ENCODE measurements at regions not wholly inside any gene's neighbourhood (a gene's known extent, or its start where the extent isn't known, plus 50 kb on each side); places are given as distances from the start of the nearest gene placed in this dataset.

GRCh38 chr3:193808317-193808716 lies 215.3 kb downstream of the OPA1 start:
- no peak overlapping the region for H3K4me3 Mint-ChIP-seq
- Histone ChIP-seq H3K36me3 (ENCODE audit: insufficient read depth, low read length) (no peaks in the 10 kb centered on the region), H3K4me3 (ENCODE audit: low read length in 2 of 2) (no peak overlapping the region), H3K27ac (ENCODE audit: low read depth, low read length) (no peak overlapping the region), H3K9me3 (ENCODE audit: control insufficient read depth in 1 of 2, low read length in 2 of 2) (no peaks in the 10 kb centered on the region), H3K4me1 (ENCODE audit: insufficient read depth, low read length) (no peaks in the 10 kb centered on the region), H3K27me3 (ENCODE audit: insufficient read depth, low read length) (no peaks in the 10 kb centered on the region)
- DNase-seq, result no peak
- ChIA-PET POLR2A (ENCODE audit: partially characterized antibody) (no interaction called here), CTCF (ENCODE audit: partially characterized antibody) (no interaction called here)
- no peak overlapping the region for H3K27ac Mint-ChIP-seq
- H3K36me3 Mint-ChIP-seq, result no peaks in the 10 kb centered on the region
- no peaks in the 10 kb centered on the region for H3K9me3 Mint-ChIP-seq
- intact Hi-C loops (cut with micrococcal nuclease), result no loop called here
- no peaks in the 10 kb centered on the region for H3K4me1 Mint-ChIP-seq
- H3K27me3 Mint-ChIP-seq, result peaks cover 0 to 5% of the 10 kb centered on the region in 2 donors

- no peak for DNase-seq
- peaks cover 0 to 5% of the 10 kb centered on the region in 2 donors for H3K27me3 Mint-ChIP-seq
- Histone ChIP-seq H3K4me3 (ENCODE audit: low read length in 2 of 2) (no peak overlapping the region), H3K27me3 (ENCODE audit: insufficient read depth, low read length) (no peaks in the 10 kb centered on the region), H3K4me1 (ENCODE audit: insufficient read depth, low read length) (no peaks in the 10 kb centered on the region), H3K9me3 (ENCODE audit: control insufficient read depth in 1 of 2, low read length in 2 of 2) (no peaks in the 10 kb centered on the region), H3K27ac (ENCODE audit: low read depth, low read length) (no peak overlapping the region), H3K36me3 (ENCODE audit: insufficient read depth, low read length) (no peaks in the 10 kb centered on the region)
- no peaks in the 10 kb centered on the region for H3K4me1 Mint-ChIP-seq
- no peaks in the 10 kb centered on the region for H3K36me3 Mint-ChIP-seq
- ChIA-PET CTCF (ENCODE audit: partially characterized antibody) (no interaction called here), POLR2A (ENCODE audit: partially characterized antibody) (no interaction called here)
- no peak overlapping the region for H3K4me3 Mint-ChIP-seq
- no peaks in the 10 kb centered on the region for H3K9me3 Mint-ChIP-seq
- intact Hi-C loops (cut with micrococcal nuclease), result no loop called here
- no peak overlapping the region for H3K27ac Mint-ChIP-seq
These were observed 216.1 kb downstream of the OPA1 start for GRCh38 chr3:193809106-193809505.

- Mint-ChIP-seq H3K27ac (no peak overlapping the region), H3K36me3 (no peaks in the 10 kb centered on the region), H3K4me1 (no peaks in the 10 kb centered on the region), H3K9me3 (peaks cover 0 to 2% (median 0%) of the 10 kb centered on the region in 8 donors), H3K27me3 (peaks cover under 1 to 4% of the 10 kb centered on the region in 2 donors), H3K4me3 (no peak overlapping the region)
- H3K27me3 ChIP-seq (ENCODE audit: insufficient read depth, low read length), result no peaks in the 10 kb centered on the region
- no peak overlapping the region for H3K27ac ChIP-seq (ENCODE audit: low read depth, low read length)
- no peaks in the 10 kb centered on the region for H3K36me3 ChIP-seq (ENCODE audit: insufficient read depth, low read length)
- H3K4me1 ChIP-seq (ENCODE audit: insufficient read depth, low read length), result no peaks in the 10 kb centered on the region
- H3K4me3 ChIP-seq (ENCODE audit: low read length in 2 of 2), result no peak overlapping the region
- no peaks in the 10 kb centered on the region for H3K9me3 ChIP-seq (ENCODE audit: control insufficient read depth in 1 of 2, low read length in 2 of 2)
- intact Hi-C loops (cut with micrococcal nuclease), result no loop called here
- POLR2A ChIA-PET (ENCODE audit: partially characterized antibody), result interaction anchor here (0.9 kb wide), 1 partner anchor 10 kb away, joined by 3 read pairs; no protein-coding TSS in a partner anchor
- DNase-seq, result no peak
- CTCF ChIA-PET (ENCODE audit: partially characterized antibody), result no interaction called here
These were observed 219.2 kb downstream of the OPA1 start for GRCh38 chr3:193812078-193812725.

GRCh38 chr3:193812791-193813500 lies 219.9 kb downstream of the OPA1 start:
- no peak overlapping the region for H3K27ac ChIP-seq (ENCODE audit: low read depth, low read length)
- intact Hi-C loops (cut with micrococcal nuclease), result no loop called here
- Mint-ChIP-seq H3K4me3 (no peak overlapping the region), H3K36me3 (no peaks in the 10 kb centered on the region), H3K9me3 (peaks cover 0 to 2% (median 0%) of the 10 kb centered on the region in 8 donors), H3K4me1 (no peaks in the 10 kb centered on the region), H3K27ac (no peak overlapping the region), H3K27me3 (peaks cover 2 to 4% of the 10 kb centered on the region in 2 donors)
- no peaks in the 10 kb centered on the region for H3K4me1 ChIP-seq (ENCODE audit: insufficient read depth, low read length)
- no peaks in the 10 kb centered on the region for H3K27me3 ChIP-seq (ENCODE audit: insufficient read depth, low read length)
- no peaks in the 10 kb centered on the region for H3K36me3 ChIP-seq (ENCODE audit: insufficient read depth, low read length)
- H3K9me3 ChIP-seq (ENCODE audit: control insufficient read depth in 1 of 2, low read length in 2 of 2), result no peaks in the 10 kb centered on the region
- no peak for DNase-seq
- CTCF ChIA-PET (ENCODE audit: partially characterized antibody), result no interaction called here
- no peak overlapping the region for H3K4me3 ChIP-seq (ENCODE audit: low read length in 2 of 2)
- POLR2A ChIA-PET (ENCODE audit: partially characterized antibody), result interaction anchor here (0.9 kb wide), 1 partner anchor 11 kb away, joined by 3 read pairs; no protein-coding TSS in a partner anchor

- Mint-ChIP-seq H3K4me3 (no peak overlapping the region), H3K4me1 (no peaks in the 10 kb centered on the region), H3K27ac (no peak overlapping the region), H3K9me3 (peaks cover 0 to 2% (median 0%) of the 10 kb centered on the region in 8 donors), H3K36me3 (no peaks in the 10 kb centered on the region), H3K27me3 (peaks cover 2 to 4% of the 10 kb centered on the region in 2 donors)
- Histone ChIP-seq H3K27ac (ENCODE audit: low read depth, low read length) (no peak overlapping the region), H3K4me1 (ENCODE audit: insufficient read depth, low read length) (no peaks in the 10 kb centered on the region), H3K9me3 (ENCODE audit: control insufficient read depth in 1 of 2, low read length in 2 of 2) (no peaks in the 10 kb centered on the region), H3K27me3 (ENCODE audit: insufficient read depth, low read length) (no peaks in the 10 kb centered on the region), H3K4me3 (ENCODE audit: low read length in 2 of 2) (no peak overlapping the region), H3K36me3 (ENCODE audit: insufficient read depth, low read length) (no peaks in the 10 kb centered on the region)
- ChIA-PET POLR2A (ENCODE audit: partially characterized antibody) (no interaction called here), CTCF (ENCODE audit: partially characterized antibody) (no interaction called here)
- no peak for DNase-seq
- intact Hi-C loops (cut with micrococcal nuclease), result no loop called here
These were observed 220.5 kb downstream of the OPA1 start for GRCh38 chr3:193813501-193813830.

GRCh38 chr3:193814166-193814892 lies 221.3 kb downstream of the OPA1 start:
- no peaks in the 10 kb centered on the region for H3K27me3 ChIP-seq (ENCODE audit: insufficient read depth, low read length)
- H3K4me1 ChIP-seq (ENCODE audit: insufficient read depth, low read length), result no peaks in the 10 kb centered on the region
- H3K36me3 Mint-ChIP-seq, result no peaks in the 10 kb centered on the region

GRCh38 chr3:193815246-193816027 lies 222.4 kb downstream of the OPA1 start:
- no peak for DNase-seq
- Mint-ChIP-seq H3K36me3 (no peaks in the 10 kb centered on the region), H3K27me3 (peaks cover 2 to 4% of the 10 kb centered on the region in 2 donors), H3K4me1 (no peaks in the 10 kb centered on the region), H3K27ac (no peak overlapping the region), H3K4me3 (no peak overlapping the region), H3K9me3 (peaks cover 0 to 2% (median 0%) of the 10 kb centered on the region in 8 donors)
- CTCF ChIA-PET (ENCODE audit: partially characterized antibody), result no interaction called here
- Histone ChIP-seq H3K4me3 (ENCODE audit: low read length in 2 of 2) (no peak overlapping the region), H3K4me1 (ENCODE audit: insufficient read depth, low read length) (no peaks in the 10 kb centered on the region), H3K9me3 (ENCODE audit: control insufficient read depth in 1 of 2, low read length in 2 of 2) (no peaks in the 10 kb centered on the region), H3K27me3 (ENCODE audit: insufficient read depth, low read length) (no peaks in the 10 kb centered on the region), H3K36me3 (ENCODE audit: insufficient read depth, low read length) (no peaks in the 10 kb centered on the region), H3K27ac (ENCODE audit: low read depth, low read length) (no peak overlapping the region)
- POLR2A ChIA-PET (ENCODE audit: partially characterized antibody), result no interaction called here
- intact Hi-C loops (cut with micrococcal nuclease), result no loop called here

More at GRCh38 chr3:193814166-193814892, 221.3 kb downstream of the OPA1 start:
- CTCF ChIA-PET (ENCODE audit: partially characterized antibody), result no interaction called here
- no peak for DNase-seq
- Mint-ChIP-seq H3K4me3 (no peak overlapping the region), H3K9me3 (peaks cover 0 to 2% (median 0%) of the 10 kb centered on the region in 8 donors), H3K27me3 (peaks cover 2 to 4% of the 10 kb centered on the region in 2 donors), H3K4me1 (no peaks in the 10 kb centered on the region), H3K27ac (no peak overlapping the region)
- POLR2A ChIA-PET (ENCODE audit: partially characterized antibody), result no interaction called here
- Histone ChIP-seq H3K9me3 (ENCODE audit: control insufficient read depth in 1 of 2, low read length in 2 of 2) (no peaks in the 10 kb centered on the region), H3K4me3 (ENCODE audit: low read length in 2 of 2) (no peak overlapping the region), H3K36me3 (ENCODE audit: insufficient read depth, low read length) (no peaks in the 10 kb centered on the region), H3K27ac (ENCODE audit: low read depth, low read length) (no peak overlapping the region)
- intact Hi-C loops (cut with micrococcal nuclease), result no loop called here

Measured in CD4-positive, alpha-beta memory T cell (primary cell).